ENCODE measurements at regions not wholly inside any gene's neighbourhood (a gene's known extent, or its start where the extent isn't known, plus 50 kb on each side); places are given as distances from the start of the nearest gene placed in this dataset.

DNA sequence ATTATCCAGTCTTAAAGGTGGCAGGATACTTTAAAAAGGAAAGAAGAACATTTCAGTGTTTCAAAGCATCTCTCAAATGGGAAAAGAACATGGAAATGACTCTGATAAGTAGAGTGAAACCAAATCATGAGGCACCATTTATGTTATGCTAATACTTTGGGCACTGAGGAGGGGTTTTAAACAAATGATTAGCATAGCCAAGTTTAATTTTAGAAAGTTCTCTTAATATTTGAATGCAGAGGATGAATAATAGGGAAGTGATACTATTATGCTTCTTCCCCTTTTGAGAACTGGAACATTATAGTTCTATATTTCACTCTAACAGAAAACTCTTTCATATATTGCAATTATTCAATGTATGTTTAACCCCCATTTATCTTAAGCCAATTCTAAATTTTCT is 1181.9 kb upstream of the PRMT6 start (continued):
- TF ChIP-seq, protein P1, sequence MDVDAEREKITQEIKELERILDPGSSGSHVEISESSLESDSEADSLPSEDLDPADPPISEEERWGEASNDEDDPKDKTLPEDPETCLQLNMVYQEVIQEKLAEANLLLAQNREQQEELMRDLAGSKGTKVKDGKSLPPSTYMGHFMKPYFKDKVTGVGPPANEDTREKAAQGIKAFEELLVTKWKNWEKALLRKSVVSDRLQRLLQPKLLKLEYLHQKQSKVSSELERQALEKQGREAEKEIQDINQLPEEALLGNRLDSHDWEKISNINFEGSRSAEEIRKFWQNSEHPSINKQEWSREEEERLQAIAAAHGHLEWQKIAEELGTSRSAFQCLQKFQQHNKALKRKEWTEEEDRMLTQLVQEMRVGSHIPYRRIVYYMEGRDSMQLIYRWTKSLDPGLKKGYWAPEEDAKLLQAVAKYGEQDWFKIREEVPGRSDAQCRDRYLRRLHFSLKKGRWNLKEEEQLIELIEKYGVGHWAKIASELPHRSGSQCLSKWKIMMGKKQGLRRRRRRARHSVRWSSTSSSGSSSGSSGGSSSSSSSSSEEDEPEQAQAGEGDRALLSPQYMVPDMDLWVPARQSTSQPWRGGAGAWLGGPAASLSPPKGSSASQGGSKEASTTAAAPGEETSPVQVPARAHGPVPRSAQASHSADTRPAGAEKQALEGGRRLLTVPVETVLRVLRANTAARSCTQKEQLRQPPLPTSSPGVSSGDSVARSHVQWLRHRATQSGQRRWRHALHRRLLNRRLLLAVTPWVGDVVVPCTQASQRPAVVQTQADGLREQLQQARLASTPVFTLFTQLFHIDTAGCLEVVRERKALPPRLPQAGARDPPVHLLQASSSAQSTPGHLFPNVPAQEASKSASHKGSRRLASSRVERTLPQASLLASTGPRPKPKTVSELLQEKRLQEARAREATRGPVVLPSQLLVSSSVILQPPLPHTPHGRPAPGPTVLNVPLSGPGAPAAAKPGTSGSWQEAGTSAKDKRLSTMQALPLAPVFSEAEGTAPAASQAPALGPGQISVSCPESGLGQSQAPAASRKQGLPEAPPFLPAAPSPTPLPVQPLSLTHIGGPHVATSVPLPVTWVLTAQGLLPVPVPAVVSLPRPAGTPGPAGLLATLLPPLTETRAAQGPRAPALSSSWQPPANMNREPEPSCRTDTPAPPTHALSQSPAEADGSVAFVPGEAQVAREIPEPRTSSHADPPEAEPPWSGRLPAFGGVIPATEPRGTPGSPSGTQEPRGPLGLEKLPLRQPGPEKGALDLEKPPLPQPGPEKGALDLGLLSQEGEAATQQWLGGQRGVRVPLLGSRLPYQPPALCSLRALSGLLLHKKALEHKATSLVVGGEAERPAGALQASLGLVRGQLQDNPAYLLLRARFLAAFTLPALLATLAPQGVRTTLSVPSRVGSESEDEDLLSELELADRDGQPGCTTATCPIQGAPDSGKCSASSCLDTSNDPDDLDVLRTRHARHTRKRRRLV (CRISPR knock-in tag; IDR thresholded peaks at IDR 0.05) = no peak

DNA sequence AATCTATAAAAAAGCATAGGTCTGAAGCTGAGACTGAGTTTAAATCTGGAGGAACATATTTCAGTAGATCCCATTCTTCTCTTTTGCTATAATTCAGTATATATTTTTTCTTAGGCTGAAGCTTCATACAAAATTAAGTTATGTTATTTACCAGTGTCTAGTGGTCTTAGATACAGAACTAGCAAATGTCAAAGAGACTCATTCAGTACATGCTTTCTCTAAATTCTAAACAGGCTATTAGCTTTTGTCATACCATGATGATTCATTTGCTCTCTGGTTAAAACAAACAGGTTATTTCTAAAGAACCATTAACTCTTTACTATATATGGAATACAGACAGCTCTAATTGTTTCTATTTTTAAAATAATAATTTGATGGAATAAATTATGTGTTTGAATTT is 1170.2 kb upstream of the PRMT6 start:
- in situ Hi-C loops (cut with HindIII; ENCODE audit: extremely low pct_ligation_motif_present, low pct_unique_long_range_greater_than_20kb) (no loop called here), intact Hi-C loops (cut with micrococcal nuclease; ENCODE audit: unreplicated experiment) (no loop called here)
- ChIA-PET CTCF (ENCODE audit: low intra/inter-chr PET ratio, low total read pairs) (no interaction called here), POLR2A (no interaction called here)
- no peaks in the 10 kb centered on the region for H3K36me3 ChIP-seq (replicated peaks in 1 of 2; ENCODE audit: control insufficient read depth in 1 of 2, insufficient read depth in 2 of 2, low read length in 2 of 2)
- FAIRE-seq (no peak), DNase-seq (ENCODE audit: low spot score) (no peak), ATAC-seq (no peak)
- H3K27ac ChIP-seq (ENCODE audit: extremely low read length, insufficient read depth, low read length) = no peak overlapping the region
- H2AFZ ChIP-seq (ENCODE audit: low read length) = no peak overlapping the region
- H4K20me1 ChIP-seq (ENCODE audit: insufficient read depth, low read length) = no peaks in the 10 kb centered on the region
- H3K27me3 ChIP-seq (ENCODE audit: control insufficient read depth in 1 of 2, insufficient read depth in 2 of 2, low read length in 2 of 2) = no peaks in the 10 kb centered on the region; a peak in 1 of 5 replicates
- no peak overlapping the region for H3K4me2 ChIP-seq (ENCODE audit: low read depth, low read length)
- no peaks in the 10 kb centered on the region for H3K79me2 ChIP-seq (ENCODE audit: insufficient read depth, low read length)
- H3K9me3 ChIP-seq (ENCODE audit: low read length) = peaks cover 38% of the 10 kb centered on the region; the same call in 1 of the 2 replicates
- TF ChIP-seq, protein P2, sequence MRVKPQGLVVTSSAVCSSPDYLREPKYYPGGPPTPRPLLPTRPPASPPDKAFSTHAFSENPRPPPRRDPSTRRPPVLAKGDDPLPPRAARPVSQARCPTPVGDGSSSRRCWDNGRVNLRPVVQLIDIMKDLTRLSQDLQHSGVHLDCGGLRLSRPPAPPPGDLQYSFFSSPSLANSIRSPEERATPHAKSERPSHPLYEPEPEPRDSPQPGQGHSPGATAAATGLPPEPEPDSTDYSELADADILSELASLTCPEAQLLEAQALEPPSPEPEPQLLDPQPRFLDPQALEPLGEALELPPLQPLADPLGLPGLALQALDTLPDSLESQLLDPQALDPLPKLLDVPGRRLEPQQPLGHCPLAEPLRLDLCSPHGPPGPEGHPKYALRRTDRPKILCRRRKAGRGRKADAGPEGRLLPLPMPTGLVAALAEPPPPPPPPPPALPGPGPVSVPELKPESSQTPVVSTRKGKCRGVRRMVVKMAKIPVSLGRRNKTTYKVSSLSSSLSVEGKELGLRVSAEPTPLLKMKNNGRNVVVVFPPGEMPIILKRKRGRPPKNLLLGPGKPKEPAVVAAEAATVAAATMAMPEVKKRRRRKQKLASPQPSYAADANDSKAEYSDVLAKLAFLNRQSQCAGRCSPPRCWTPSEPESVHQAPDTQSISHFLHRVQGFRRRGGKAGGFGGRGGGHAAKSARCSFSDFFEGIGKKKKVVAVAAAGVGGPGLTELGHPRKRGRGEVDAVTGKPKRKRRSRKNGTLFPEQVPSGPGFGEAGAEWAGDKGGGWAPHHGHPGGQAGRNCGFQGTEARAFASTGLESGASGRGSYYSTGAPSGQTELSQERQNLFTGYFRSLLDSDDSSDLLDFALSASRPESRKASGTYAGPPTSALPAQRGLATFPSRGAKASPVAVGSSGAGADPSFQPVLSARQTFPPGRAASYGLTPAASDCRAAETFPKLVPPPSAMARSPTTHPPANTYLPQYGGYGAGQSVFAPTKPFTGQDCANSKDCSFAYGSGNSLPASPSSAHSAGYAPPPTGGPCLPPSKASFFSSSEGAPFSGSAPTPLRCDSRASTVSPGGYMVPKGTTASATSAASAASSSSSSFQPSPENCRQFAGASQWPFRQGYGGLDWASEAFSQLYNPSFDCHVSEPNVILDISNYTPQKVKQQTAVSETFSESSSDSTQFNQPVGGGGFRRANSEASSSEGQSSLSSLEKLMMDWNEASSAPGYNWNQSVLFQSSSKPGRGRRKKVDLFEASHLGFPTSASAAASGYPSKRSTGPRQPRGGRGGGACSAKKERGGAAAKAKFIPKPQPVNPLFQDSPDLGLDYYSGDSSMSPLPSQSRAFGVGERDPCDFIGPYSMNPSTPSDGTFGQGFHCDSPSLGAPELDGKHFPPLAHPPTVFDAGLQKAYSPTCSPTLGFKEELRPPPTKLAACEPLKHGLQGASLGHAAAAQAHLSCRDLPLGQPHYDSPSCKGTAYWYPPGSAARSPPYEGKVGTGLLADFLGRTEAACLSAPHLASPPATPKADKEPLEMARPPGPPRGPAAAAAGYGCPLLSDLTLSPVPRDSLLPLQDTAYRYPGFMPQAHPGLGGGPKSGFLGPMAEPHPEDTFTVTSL (CRISPR knock-in tag; IDR thresholded peaks at IDR 0.05; ENCODE audit: borderline replicate concordance) = no peak
- TF ChIP-seq, protein P3, sequence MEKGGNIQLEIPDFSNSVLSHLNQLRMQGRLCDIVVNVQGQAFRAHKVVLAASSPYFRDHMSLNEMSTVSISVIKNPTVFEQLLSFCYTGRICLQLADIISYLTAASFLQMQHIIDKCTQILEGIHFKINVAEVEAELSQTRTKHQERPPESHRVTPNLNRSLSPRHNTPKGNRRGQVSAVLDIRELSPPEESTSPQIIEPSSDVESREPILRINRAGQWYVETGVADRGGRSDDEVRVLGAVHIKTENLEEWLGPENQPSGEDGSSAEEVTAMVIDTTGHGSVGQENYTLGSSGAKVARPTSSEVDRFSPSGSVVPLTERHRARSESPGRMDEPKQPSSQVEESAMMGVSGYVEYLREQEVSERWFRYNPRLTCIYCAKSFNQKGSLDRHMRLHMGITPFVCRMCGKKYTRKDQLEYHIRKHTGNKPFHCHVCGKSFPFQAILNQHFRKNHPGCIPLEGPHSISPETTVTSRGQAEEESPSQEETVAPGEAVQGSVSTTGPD (CRISPR knock-in tag; IDR thresholded peaks at IDR 0.05) = no peak
- no peak for TF ChIP-seq ZNF672 (CRISPR knock-in tag; IDR thresholded peaks at IDR 0.05)
- no peak for TF ChIP-seq HOXA5 (CRISPR knock-in tag; IDR thresholded peaks at IDR 0.05)
- no peak for TF ChIP-seq ZNF20 (CRISPR knock-in tag; IDR thresholded peaks at IDR 0.05)
- TF ChIP-seq ZNF333 (CRISPR knock-in tag; IDR thresholded peaks at IDR 0.05; ENCODE audit: borderline replicate concordance) = no peak
- TF ChIP-seq ZBTB7B (CRISPR knock-in tag; IDR thresholded peaks at IDR 0.05) = no peak
- no peak for TF ChIP-seq ZNF619 (CRISPR knock-in tag; IDR thresholded peaks at IDR 0.05)
- no peak for TF ChIP-seq KLF9 (CRISPR knock-in tag; IDR thresholded peaks at IDR 0.05; ENCODE audit: low read depth)
- TF ChIP-seq HNF4A (CRISPR knock-in tag; IDR thresholded peaks at IDR 0.05) = no peak
- H3K4me3 ChIP-seq (replicated peaks in 1 of 3; ENCODE audit: insufficient read depth in 1 of 3, low read depth in 2 of 3, low read length in 3 of 3) = no peak overlapping the region
- no TSS peak for BruUV-seq (replicated peaks)
- H3K9ac ChIP-seq (ENCODE audit: insufficient read depth, low read depth, low read length) = no peak overlapping the region
- no peaks in the 10 kb centered on the region for H3K4me1 ChIP-seq (ENCODE audit: insufficient read depth, low read length)
